ENCODE measurements at regions not wholly inside any gene's neighbourhood (a gene's known extent, or its start where the extent isn't known, plus 50 kb on each side); places are given as distances from the start of the nearest gene placed in this dataset.

DNA sequence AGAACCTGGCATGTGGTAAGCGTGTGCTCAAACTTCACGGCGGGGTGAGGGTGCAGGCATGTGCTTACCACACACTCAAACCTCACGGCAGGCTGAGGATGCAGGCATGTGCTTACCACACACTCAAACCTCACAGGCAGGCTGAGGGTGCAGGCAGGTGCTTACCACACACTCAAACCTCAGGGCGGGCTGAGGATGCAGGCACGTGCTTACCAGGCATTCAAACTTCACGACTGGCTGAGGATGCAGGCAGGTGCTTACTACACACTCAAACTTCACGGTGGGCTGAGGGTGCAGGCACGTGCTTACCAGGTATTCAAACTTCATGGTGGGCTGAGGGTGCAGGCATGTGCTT, 105.0 kb upstream of the ALKAL2 start:
- TF ChIP-seq MEF2A (IDR thresholded peaks at IDR 0.05; ENCODE audit: borderline replicate concordance, low read depth) (no peak), ELF1 (IDR thresholded peaks at IDR 0.05) (no peak), GATA2 (CRISPR knock-in tag; IDR thresholded peaks at IDR 0.05) (no peak), EP300 (IDR thresholded peaks at IDR 0.05; ENCODE audit: borderline replicate concordance in 1 of 2, low read depth in 1 of 2, low read length in 1 of 2) (no peak), POLR2AphosphoS5 (IDR thresholded peaks at IDR 0.05; ENCODE audit: low read depth, low read length) (no peak), FOXM1 (IDR thresholded peaks at IDR 0.05; ENCODE audit: low read depth) (no peak), RCOR1 (IDR thresholded peaks at IDR 0.05; ENCODE audit: low read length) (no peak)
- TF ChIP-seq, protein P1, sequence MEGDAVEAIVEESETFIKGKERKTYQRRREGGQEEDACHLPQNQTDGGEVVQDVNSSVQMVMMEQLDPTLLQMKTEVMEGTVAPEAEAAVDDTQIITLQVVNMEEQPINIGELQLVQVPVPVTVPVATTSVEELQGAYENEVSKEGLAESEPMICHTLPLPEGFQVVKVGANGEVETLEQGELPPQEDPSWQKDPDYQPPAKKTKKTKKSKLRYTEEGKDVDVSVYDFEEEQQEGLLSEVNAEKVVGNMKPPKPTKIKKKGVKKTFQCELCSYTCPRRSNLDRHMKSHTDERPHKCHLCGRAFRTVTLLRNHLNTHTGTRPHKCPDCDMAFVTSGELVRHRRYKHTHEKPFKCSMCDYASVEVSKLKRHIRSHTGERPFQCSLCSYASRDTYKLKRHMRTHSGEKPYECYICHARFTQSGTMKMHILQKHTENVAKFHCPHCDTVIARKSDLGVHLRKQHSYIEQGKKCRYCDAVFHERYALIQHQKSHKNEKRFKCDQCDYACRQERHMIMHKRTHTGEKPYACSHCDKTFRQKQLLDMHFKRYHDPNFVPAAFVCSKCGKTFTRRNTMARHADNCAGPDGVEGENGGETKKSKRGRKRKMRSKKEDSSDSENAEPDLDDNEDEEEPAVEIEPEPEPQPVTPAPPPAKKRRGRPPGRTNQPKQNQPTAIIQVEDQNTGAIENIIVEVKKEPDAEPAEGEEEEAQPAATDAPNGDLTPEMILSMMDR (IDR thresholded peaks at IDR 0.05): no peak
- TF ChIP-seq, protein P2, sequence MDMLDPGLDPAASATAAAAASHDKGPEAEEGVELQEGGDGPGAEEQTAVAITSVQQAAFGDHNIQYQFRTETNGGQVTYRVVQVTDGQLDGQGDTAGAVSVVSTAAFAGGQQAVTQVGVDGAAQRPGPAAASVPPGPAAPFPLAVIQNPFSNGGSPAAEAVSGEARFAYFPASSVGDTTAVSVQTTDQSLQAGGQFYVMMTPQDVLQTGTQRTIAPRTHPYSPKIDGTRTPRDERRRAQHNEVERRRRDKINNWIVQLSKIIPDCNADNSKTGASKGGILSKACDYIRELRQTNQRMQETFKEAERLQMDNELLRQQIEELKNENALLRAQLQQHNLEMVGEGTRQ (IDR thresholded peaks at IDR 0.05; ENCODE audit: borderline replicate concordance, low read depth, low read length): no peak
